ENCODE measurements at regions not wholly inside any gene's neighbourhood (a gene's known extent, or its start where the extent isn't known, plus 50 kb on each side); places are given as distances from the start of the nearest gene placed in this dataset.

- DNase-seq (ENCODE audit: low spot score), result no peak
Measured at GRCh38 chr11:116445108-116446047, 327.4 kb downstream of the BUD13 start.

- no peak for DNase-seq (ENCODE audit: low spot score)
Measured at GRCh38 chr11:116442238-116442752, 330.5 kb downstream of the BUD13 start.

GRCh38 chr11:116439361-116439677, 333.5 kb downstream of the BUD13 start:
- no peak for DNase-seq (ENCODE audit: low spot score)

GRCh38 chr11:116438651-116439360, 334.0 kb downstream of the BUD13 start:
- no peak for DNase-seq (ENCODE audit: low spot score)

- DNase-seq (ENCODE audit: low spot score), result no peak
Measured at GRCh38 chr11:116434986-116435385, 337.8 kb downstream of the BUD13 start.

GRCh38 chr11:116432301-116432700, 340.5 kb downstream of the BUD13 start:
- DNase-seq (ENCODE audit: low spot score), result no peak

- no peak for DNase-seq (ENCODE audit: low spot score)
Measured at GRCh38 chr11:116431842-116432241, 340.9 kb downstream of the BUD13 start.

GRCh38 chr11:116428638-116428975, 344.2 kb downstream of the BUD13 start:
- DNase-seq (ENCODE audit: low spot score), result no peak

GRCh38 chr11:116427903-116428637, 344.7 kb downstream of the BUD13 start:
- DNase-seq (ENCODE audit: low spot score), result peak; percentile 0

GRCh38 chr11:116427337-116427902, 345.4 kb downstream of the BUD13 start:
- no peak for DNase-seq (ENCODE audit: low spot score)

- no peak for DNase-seq (ENCODE audit: low spot score)
Measured at GRCh38 chr11:116426761-116427160, 346.0 kb downstream of the BUD13 start.

GRCh38 chr11:116424615-116425261, 348.0 kb downstream of the BUD13 start:
- DNase-seq (ENCODE audit: low spot score), result no peak

GRCh38 chr11:116422956-116423600, 349.7 kb downstream of the BUD13 start:
- DNase-seq (ENCODE audit: low spot score), result no peak

GRCh38 chr11:116422556-116422955, 350.2 kb downstream of the BUD13 start:
- DNase-seq (ENCODE audit: low spot score), result no peak

- DNase-seq (ENCODE audit: low spot score), result no peak
Measured at GRCh38 chr11:116421529-116422185, 351.1 kb downstream of the BUD13 start.

- DNase-seq (ENCODE audit: low spot score), result peak; percentile 13
Measured at GRCh38 chr11:116420770-116421528, 351.8 kb downstream of the BUD13 start.

- no peak for DNase-seq (ENCODE audit: low spot score)
Measured at GRCh38 chr11:116420030-116420429, 352.8 kb downstream of the BUD13 start.

GRCh38 chr11:116418388-116419041, 354.3 kb downstream of the BUD13 start:
- no peak for DNase-seq (ENCODE audit: low spot score)

- no peak for DNase-seq (ENCODE audit: low spot score)
Measured at GRCh38 chr11:116416852-116417251, 355.9 kb downstream of the BUD13 start.
